GM23248 (cell line): ENCODE measurements at regions not wholly inside any gene's neighbourhood (a gene's known extent, or its start where the extent isn't known, plus 50 kb on each side); places are given as distances from the start of the nearest gene placed in this dataset.

Experiments used
- DNase-seq: peaks from one replicate; pipeline ENCODE4 v3.0.0-alpha.2; 2015
- H2AFZ ChIP-seq: fragments of 200-600 bp; sonication (generic); 2 replicates; pipeline ENCODE4 v1.6.1; 2016; ENCODE audit warnings: antibody characterized with exemption
- H3F3A ChIP-seq: fragments of 200-600 bp; sonication (generic); 2 replicates; pipeline ENCODE4 v1.6.1; 2016; ENCODE audit warnings: mild to moderate bottlenecking, antibody characterized with exemption, mixed run types; ENCODE audit not compliant: insufficient read depth
- H3K27ac ChIP-seq: fragments of 200-600 bp; sonication (generic); 2 replicates; pipeline ENCODE4 v1.5.1; 2016; ENCODE audit warnings: mild to moderate bottlenecking
- H3K27me3 ChIP-seq: fragments of 200-600 bp; sonication (generic); replicated peaks from 2 replicates; pipeline ENCODE4 v1.6.1; 2016; ENCODE audit warnings: mild to moderate bottlenecking; ENCODE audit not compliant: insufficient read depth
- H3K36me3 ChIP-seq: fragments of 200-600 bp; sonication (generic); 2 replicates; pipeline ENCODE4 v1.6.1; 2016; ENCODE audit warnings: low read depth, mild to moderate bottlenecking
- H3K4me1 ChIP-seq: fragments of 200-600 bp; sonication (generic); 2 replicates; pipeline ENCODE4 v1.6.1; 2016; ENCODE audit warnings: mild to moderate bottlenecking; ENCODE audit not compliant: insufficient read depth
- H3K4me2 ChIP-seq: fragments of 200-600 bp; sonication (generic); one replicate; pipeline ENCODE4 v1.6.1; 2016; ENCODE audit warnings: mild to moderate bottlenecking; ENCODE audit not compliant: unreplicated experiment
- H3K4me3 ChIP-seq: fragments of 200-600 bp; sonication (generic); 2 replicates; pipeline ENCODE4 v1.5.1; 2016; ENCODE audit warnings: mild to moderate bottlenecking
- H3K79me2 ChIP-seq: fragments of 200-600 bp; sonication (generic); 2 replicates; pipeline ENCODE4 v1.6.1; 2016; ENCODE audit warnings: mild to moderate bottlenecking; ENCODE audit not compliant: insufficient read depth
- H3K9ac ChIP-seq: fragments of 200-600 bp; sonication (generic); 2 replicates; pipeline ENCODE4 v1.6.1; 2016; ENCODE audit warnings: mild to moderate bottlenecking
- H3K9me2 ChIP-seq: fragments of 200-600 bp; sonication (generic); 2 replicates; pipeline ENCODE4 v1.6.1; 2016; ENCODE audit warnings: mixed run types, mild to moderate bottlenecking, moderate library complexity; ENCODE audit not compliant: insufficient read depth
- H3K9me3 ChIP-seq: fragments of 200-600 bp; sonication (generic); one replicate; pipeline ENCODE4 v1.6.1; 2017; ENCODE audit warnings: low read depth
- H4K20me1 ChIP-seq: fragments of 200-600 bp; sonication (generic); 2 replicates; pipeline ENCODE4 v1.6.0; 2016; ENCODE audit not compliant: insufficient read depth
- EZH2 ChIP-seq: fragments of 200-600 bp; sonication (generic); IDR thresholded peaks from 2 replicates; pipeline ENCODE4 v1.6.1; 2018; ENCODE audit warnings: antibody characterized with exemption, mild to moderate bottlenecking; ENCODE audit not compliant: insufficient read depth, poor library complexity, severe bottlenecking
- EZH2phosphoT487 ChIP-seq: fragments of 200-600 bp; sonication (generic); IDR thresholded peaks from 2 replicates; pipeline ENCODE4 v1.6.1; 2018; ENCODE audit warnings: antibody characterized with exemption, moderate library complexity, mild to moderate bottlenecking, low read depth; ENCODE audit not compliant: insufficient read depth
- WGBS, 2 experiments: methylation state at CpG; one replicate each; pipeline ENCODE4 v1.1.6; 2015 to 2017; ENCODE audit warnings: low lambda C conversion rate in 2 of 2, low coverage in 1 of 2; ENCODE audit errors: missing lambda C conversion rate in 2 of 2; 5-methylcytosine and 5-hydroxymethylcytosine counted together
- in situ Hi-C: fragments of 300-500 bp; cut with MboI; formaldehyde crosslinking; loops from 2 replicates; pipeline ENCODE4 v1.15.0; 2020

DNA sequence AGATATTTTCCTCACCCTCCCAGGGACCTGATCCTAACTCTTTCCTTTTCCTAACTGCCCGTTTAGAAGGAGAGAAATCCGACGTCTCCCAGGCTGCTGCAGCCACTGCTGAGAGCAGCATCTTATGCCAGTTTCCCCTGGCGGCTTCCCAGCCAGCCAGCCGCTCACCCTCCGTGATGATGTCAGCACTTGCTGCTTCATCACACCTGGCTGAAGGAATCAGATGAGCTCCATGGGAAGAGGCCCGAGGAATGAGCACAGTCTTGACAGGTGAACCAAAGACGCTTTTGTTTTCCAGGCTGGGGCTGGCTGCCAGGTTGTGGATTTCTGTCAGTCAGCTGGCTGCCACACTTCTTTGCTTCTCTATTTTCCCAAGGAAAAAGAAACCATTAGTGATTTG is 445.1 kb upstream of the RBMS3 start:
- TF ChIP-seq EZH2 (no peak), EZH2phosphoT487 (no peak)
- Histone ChIP-seq H3K27me3 (peaks cover 15% of the 10 kb centered on the region), H3K4me1 (no peaks in the 10 kb centered on the region), H3K9ac (no peak overlapping the region), H4K20me1 (no peaks in the 10 kb centered on the region), H3F3A (no peaks in the 10 kb centered on the region), H3K79me2 (no peaks in the 10 kb centered on the region), H3K27ac (no peak overlapping the region), H3K4me2 (no peak overlapping the region), H2AFZ (no peak overlapping the region), H3K9me3 (no peaks in the 10 kb centered on the region), H3K36me3 (no peaks in the 10 kb centered on the region), H3K4me3 (no peak overlapping the region), H3K9me2 (no peaks in the 10 kb centered on the region)
- peak; percentile 40 for DNase-seq
- 0 to 1% methylated on average over 8 of the region's 8 CpGs for WGBS, 2 experiments
- in situ Hi-C loops: no loop called here

DNA sequence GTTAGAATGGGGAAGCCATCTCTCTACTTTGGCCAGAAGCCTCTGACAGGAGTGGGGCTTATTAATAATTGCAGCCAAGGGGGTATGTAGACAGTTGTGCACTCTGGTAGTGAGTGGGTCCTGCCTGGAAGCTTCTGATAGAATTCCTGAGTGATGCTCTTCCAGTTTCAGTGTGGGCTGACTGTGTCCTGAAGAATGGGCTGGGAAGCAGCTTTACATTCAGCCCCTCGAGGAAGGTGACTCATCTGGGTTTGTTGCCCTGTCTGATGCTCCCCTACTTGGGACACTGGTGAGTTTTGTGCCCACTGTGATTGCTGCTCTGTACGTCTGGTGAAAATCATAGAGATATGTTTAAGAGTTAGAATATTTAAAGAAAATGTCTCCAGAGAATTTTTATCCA is 444.7 kb upstream of the RBMS3 start:
- in situ Hi-C loops: no loop called here
- no peak overlapping the region for H3K27ac ChIP-seq
- H3K9me2 ChIP-seq: no peaks in the 10 kb centered on the region
- H3K9me3 ChIP-seq: no peaks in the 10 kb centered on the region
- TF ChIP-seq EZH2phosphoT487 (no peak), EZH2 (no peak)
- 13 to 20% methylated on average over 2 of the region's 2 CpGs for WGBS, 2 experiments
- H3F3A ChIP-seq: no peaks in the 10 kb centered on the region
- peak; percentile 21 for DNase-seq
- no peaks in the 10 kb centered on the region for H4K20me1 ChIP-seq
- no peak overlapping the region for H3K4me2 ChIP-seq
- H2AFZ ChIP-seq: no peak overlapping the region
- no peak overlapping the region for H3K9ac ChIP-seq
- no peaks in the 10 kb centered on the region for H3K36me3 ChIP-seq
- no peaks in the 10 kb centered on the region for H3K4me1 ChIP-seq
- H3K27me3 ChIP-seq: peaks cover 15% of the 10 kb centered on the region
- H3K4me3 ChIP-seq: no peak overlapping the region
- no peaks in the 10 kb centered on the region for H3K79me2 ChIP-seq

DNA sequence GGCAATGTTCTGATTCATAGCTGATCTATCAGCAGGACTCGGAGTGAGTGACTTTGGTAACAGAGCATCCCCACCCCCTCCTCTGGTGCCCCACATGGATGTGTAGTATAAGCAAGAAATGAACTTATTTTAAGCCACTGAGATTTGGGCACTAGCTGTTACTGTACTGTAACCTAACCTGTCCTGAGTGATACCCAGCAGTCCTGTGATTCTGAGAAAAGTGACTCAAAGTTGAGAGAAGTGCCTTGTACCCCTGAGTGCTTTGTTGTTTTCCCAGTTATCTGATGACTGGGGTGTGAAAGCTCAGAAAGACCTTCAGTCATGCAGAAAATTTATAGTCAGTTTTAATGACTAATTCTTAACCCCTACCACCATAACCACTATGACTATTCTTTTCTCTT is 439.9 kb upstream of the RBMS3 start:
- Histone ChIP-seq H3K79me2 (no peaks in the 10 kb centered on the region), H3K9me2 (no peaks in the 10 kb centered on the region), H3K27me3 (peaks cover 13% of the 10 kb centered on the region; the same call in 1 of the 2 replicates), H3K9ac (no peak overlapping the region), H3K27ac (no peak overlapping the region), H4K20me1 (no peaks in the 10 kb centered on the region), H3K4me2 (no peak overlapping the region), H3F3A (no peaks in the 10 kb centered on the region), H2AFZ (no peak overlapping the region), H3K9me3 (no peaks in the 10 kb centered on the region), H3K36me3 (no peaks in the 10 kb centered on the region), H3K4me1 (no peaks in the 10 kb centered on the region), H3K4me3 (no peak overlapping the region)
- TF ChIP-seq EZH2: no peak
- no peak for TF ChIP-seq EZH2phosphoT487
- in situ Hi-C loops: no loop called here
- DNase-seq: no peak
- 54 to 88% methylated on average over 1 of the region's 1 CpG for WGBS, 2 experiments

DNA sequence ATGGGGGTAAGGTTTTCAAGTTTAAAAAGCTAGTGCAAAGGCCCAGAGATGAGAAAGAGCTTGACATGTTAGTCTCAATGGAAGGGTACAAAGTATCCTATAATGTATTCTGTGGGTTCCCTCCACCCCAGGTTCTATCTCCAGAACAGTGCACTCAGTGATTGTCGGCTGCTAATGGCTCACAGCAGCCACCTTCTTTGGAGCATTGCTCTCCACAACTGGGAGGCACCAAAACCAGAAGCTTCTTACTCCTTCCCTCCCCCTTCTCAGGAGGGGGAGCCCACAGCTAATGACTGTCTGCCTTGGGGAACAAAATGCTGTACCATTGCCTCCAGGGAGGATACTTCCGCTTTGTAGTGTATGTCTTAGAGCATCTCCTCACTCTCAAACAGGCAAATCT is 439.4 kb upstream of the RBMS3 start:
- WGBS, 2 experiments: 45 to 51% methylated on average over 2 of the region's 2 CpGs
- no peak overlapping the region for H3K9ac ChIP-seq
- DNase-seq: no peak

More for the DNA sequence above, 439.4 kb upstream of the RBMS3 start:
- TF ChIP-seq EZH2phosphoT487 (no peak), EZH2 (no peak)
- Histone ChIP-seq H2AFZ (no peak overlapping the region), H3K9me3 (no peaks in the 10 kb centered on the region), H4K20me1 (no peaks in the 10 kb centered on the region), H3K36me3 (no peaks in the 10 kb centered on the region), H3K4me2 (no peak overlapping the region), H3K27me3 (peaks cover 10% of the 10 kb centered on the region; the same call in 1 of the 2 replicates), H3K4me3 (no peak overlapping the region), H3K4me1 (no peaks in the 10 kb centered on the region), H3K79me2 (no peaks in the 10 kb centered on the region), H3K9me2 (no peaks in the 10 kb centered on the region), H3F3A (no peaks in the 10 kb centered on the region), H3K27ac (no peak overlapping the region)
- in situ Hi-C loops: no loop called here
